Heart right ventricle (tissue), 16 donors: ENCODE measurements at regions not wholly inside any gene's neighbourhood (a gene's known extent, or its start where the extent isn't known, plus 50 kb on each side); places are given as distances from the start of the nearest gene placed in this dataset.

ENCODE experiments used
- ATAC-seq, 8 donors: fragments of 200-7000 bp; cut with Tn5 transposase; one replicate each; pipeline ENCODE4 v1.9.1; 2020; ENCODE audit warnings: mild to moderate bottlenecking in 8 of 8, moderate library complexity in 8 of 8, moderate number of reproducible peaks in 1 of 8
- DNase-seq, 2 donors: peaks; one replicate each; pipeline ENCODE4 v3.0.0-alpha.2; 2020
- H3K27ac ChIP-seq, 10 donors: fragments of 200-600 bp; sonication (generic) in 2 of 10; one replicate each; pipeline versions ENCODE4 v1.5.0 to v1.8.0; 2020 to 2022; ENCODE audit warnings: mild to moderate bottlenecking in 3 of 10
- H3K27me3 ChIP-seq, 7 donors: fragments of 200-600 bp; one replicate each; pipeline ENCODE4 v1.8.0; 2021 to 2022; ENCODE audit warnings: mild to moderate bottlenecking in 2 of 7
- H3K36me3 ChIP-seq, 9 donors: fragments of 200-600 bp; sonication (generic) in 1 of 9; one replicate each; pipeline versions ENCODE4 v1.5.0 to v1.8.0; 2020 to 2022; ENCODE audit warnings: mild to moderate bottlenecking in 2 of 9
- H3K4me1 ChIP-seq, 9 donors: fragments of 200-600 bp; sonication (generic) in 1 of 9; one replicate each; pipeline versions ENCODE4 v1.5.0 to v1.8.0; 2020 to 2022; ENCODE audit warnings: mild to moderate bottlenecking in 4 of 9
- H3K4me3 ChIP-seq, 10 donors: fragments of 200-600 bp; sonication (generic) in 2 of 10; one replicate each; pipeline versions ENCODE4 v1.5.0 to v1.8.0; 2020 to 2022; ENCODE audit warnings: mild to moderate bottlenecking in 7 of 10, moderate library complexity in 2 of 10
- H3K9me3 ChIP-seq, 11 donors: fragments of 200-600 bp in 10 of 11; sonication (generic) in 2 of 11; one replicate each; pipeline versions ENCODE4 v1.5.0 to v1.8.0; 2013 to 2022; ENCODE audit warnings: mild to moderate bottlenecking in 2 of 11, control low read depth in 1 of 11, moderate library complexity in 1 of 11
- WGBS, 2 donors: extraction: QIAGEN DNeasy Blood & Tissue Kit; methylation state at CpG; one replicate each; pipeline ENCODE4 v1.1.7; 2013; ENCODE audit warnings: inconsistent platforms in 1 of 2; 5-methylcytosine and 5-hydroxymethylcytosine counted together
- intact Hi-C, 10 donors: fragments of 100-400 bp; cut with DNase I; formaldehyde crosslinking; loops; one replicate each; pipeline versions ENCODE4 v1.11.1 to v1.14.2; 2022
- TF ChIP-seq, protein P1 (sequence below), 9 donors: fragments of 200-600 bp; sonication (generic) in 2 of 9; IDR thresholded peaks; one replicate each; pipeline versions ENCODE4 v1.5.0 to v1.8.0; 2021 to 2022; ENCODE audit warnings: antibody characterized with exemption in 9 of 9, mild to moderate bottlenecking in 5 of 9, moderate library complexity in 1 of 9
- donor health status: Arrhythmogenic right ventricular cardiomyopathy.
- donor health status: ischemic (EF 13 %, LVEDD 7.1; RV severe dilation, severe dysfunction).
- donor health status: healthy with polysubstance abuse.
- donor health status: DM: no; HTN: yes; CAD: no.
- donor health status: DM: no; HTN: no; CAD: no.
- donor health status: ischemic (EF 25% LVEDD 6.9; RV normal size, moderate dysfunction).
- donor health status: ischemic (EF 25% LVEDD 5.7; RV mildly dilated, moderate dysfunction).
- donor health status: healthy.
- donor health status: DM: yes; HTN: yes; CAD: no.
- donor health status: Ischemic cardiomyopathy.
- donor health status: ischemic (EF 35%, LVEDD 5.7; RV mildly dilated, moderate dysfunction).
- donor health status: nonischemic (EF 11% LVEDD 7.7; RV severe dilation, severe dysfunction).
- donor health status: DM: yes; HTN: yes; CAD: no.
- donor health status: PGD.
- donor health status: ischemic (EF 29% LVEDD 5.4; RV normal size, mild dysfunction).
- donor health status: nonischemic (EF 23%, LVEDD 6.1; RV moderate dilation, normal function).

DNA sequence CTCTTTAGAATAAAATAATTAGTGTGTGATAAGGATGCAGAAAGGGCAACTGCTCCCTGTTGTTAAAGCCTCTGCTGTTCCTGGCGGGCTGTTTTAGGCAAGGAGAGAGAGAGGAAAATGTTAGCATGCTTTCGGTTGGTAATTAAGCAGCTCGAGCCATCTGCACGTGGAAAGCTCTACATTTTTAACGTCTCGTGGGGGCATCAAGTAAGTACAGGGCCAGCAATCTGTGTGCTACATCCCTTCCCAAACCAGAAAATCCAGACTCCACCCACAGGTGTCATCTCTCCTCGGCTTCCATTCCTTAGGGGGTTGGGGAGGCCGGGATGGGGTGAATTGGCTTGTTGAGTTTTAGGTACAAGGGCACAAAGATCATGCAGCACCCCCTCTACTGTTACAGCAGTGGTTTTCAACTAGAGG is 62.4 kb upstream of the MARCHF10 start:
- Histone ChIP-seq H3K4me1 (no peaks in the 10 kb centered on the region), H3K9me3 (no peaks in the 10 kb centered on the region), H3K27me3 (peaks cover 0 to 27% (median 0%) of the 10 kb centered on the region in 7 donors), H3K4me3 (no peak overlapping the region), H3K27ac (no peak overlapping the region), H3K36me3 (no peaks in the 10 kb centered on the region)
- no peak for DNase-seq
- TF ChIP-seq, protein P1, sequence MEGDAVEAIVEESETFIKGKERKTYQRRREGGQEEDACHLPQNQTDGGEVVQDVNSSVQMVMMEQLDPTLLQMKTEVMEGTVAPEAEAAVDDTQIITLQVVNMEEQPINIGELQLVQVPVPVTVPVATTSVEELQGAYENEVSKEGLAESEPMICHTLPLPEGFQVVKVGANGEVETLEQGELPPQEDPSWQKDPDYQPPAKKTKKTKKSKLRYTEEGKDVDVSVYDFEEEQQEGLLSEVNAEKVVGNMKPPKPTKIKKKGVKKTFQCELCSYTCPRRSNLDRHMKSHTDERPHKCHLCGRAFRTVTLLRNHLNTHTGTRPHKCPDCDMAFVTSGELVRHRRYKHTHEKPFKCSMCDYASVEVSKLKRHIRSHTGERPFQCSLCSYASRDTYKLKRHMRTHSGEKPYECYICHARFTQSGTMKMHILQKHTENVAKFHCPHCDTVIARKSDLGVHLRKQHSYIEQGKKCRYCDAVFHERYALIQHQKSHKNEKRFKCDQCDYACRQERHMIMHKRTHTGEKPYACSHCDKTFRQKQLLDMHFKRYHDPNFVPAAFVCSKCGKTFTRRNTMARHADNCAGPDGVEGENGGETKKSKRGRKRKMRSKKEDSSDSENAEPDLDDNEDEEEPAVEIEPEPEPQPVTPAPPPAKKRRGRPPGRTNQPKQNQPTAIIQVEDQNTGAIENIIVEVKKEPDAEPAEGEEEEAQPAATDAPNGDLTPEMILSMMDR (IDR thresholded peaks at IDR 0.05) = no peak
- intact Hi-C loops = no loop called here
- no peak for ATAC-seq
- WGBS, 2 donors = 51 to 63% methylated on average over 8 of the region's 8 CpGs

- 58 to 59% methylated on average over 5 of the region's 5 CpGs for WGBS, 2 donors
- Histone ChIP-seq H3K27me3 (peaks cover 0 to 31% (median 0%) of the 10 kb centered on the region in 7 donors), H3K4me1 (no peaks in the 10 kb centered on the region), H3K36me3 (no peaks in the 10 kb centered on the region), H3K9me3 (no peaks in the 10 kb centered on the region), H3K4me3 (no peak overlapping the region), H3K27ac (no peak overlapping the region)
- DNase-seq (no peak), ATAC-seq (no peak)
- intact Hi-C loops = no loop called here
- TF ChIP-seq, protein P1 (IDR thresholded peaks at IDR 0.05) = no peak
Measured at GRCh38 chr17:62870030-62870541, 62.0 kb upstream of the MARCHF10 start.

DNA sequence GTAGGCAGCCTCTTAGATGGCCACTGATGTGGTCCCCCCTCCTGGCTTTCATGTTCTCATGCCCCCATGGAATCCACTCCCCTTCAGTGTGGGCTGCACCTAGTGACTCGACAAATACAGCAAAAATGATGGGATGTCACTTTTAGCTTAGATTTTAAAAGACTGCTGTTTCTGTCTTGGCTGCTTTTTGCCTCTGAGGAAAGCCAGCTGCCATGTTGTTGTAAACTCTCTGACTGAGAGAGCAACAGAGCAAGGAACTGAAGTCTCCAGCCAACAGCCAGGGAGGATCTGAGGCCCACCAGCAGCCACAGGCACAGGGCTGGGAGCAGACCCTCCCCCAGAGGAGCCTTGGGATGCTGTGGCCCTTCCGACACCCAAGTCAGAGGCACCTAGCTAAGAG is 60.6 kb upstream of the MARCHF10 start:
- Histone ChIP-seq H3K27me3 (peaks cover 0 to 31% (median 0%) of the 10 kb centered on the region in 7 donors), H3K36me3 (no peaks in the 10 kb centered on the region), H3K4me1 (no peaks in the 10 kb centered on the region), H3K4me3 (no peak overlapping the region), H3K27ac (no peak overlapping the region), H3K9me3 (no peaks in the 10 kb centered on the region)
- 77 to 82% methylated on average over 2 of the region's 2 CpGs for WGBS, 2 donors
- ATAC-seq (no peak), DNase-seq (no peak)
- intact Hi-C loops = loop anchor here in 1 of 10 donors (10.0 kb wide), 1 partner anchor 56 kb away; no protein-coding TSS in a partner anchor
- TF ChIP-seq, protein P1 (IDR thresholded peaks at IDR 0.05) = no peak

DNA sequence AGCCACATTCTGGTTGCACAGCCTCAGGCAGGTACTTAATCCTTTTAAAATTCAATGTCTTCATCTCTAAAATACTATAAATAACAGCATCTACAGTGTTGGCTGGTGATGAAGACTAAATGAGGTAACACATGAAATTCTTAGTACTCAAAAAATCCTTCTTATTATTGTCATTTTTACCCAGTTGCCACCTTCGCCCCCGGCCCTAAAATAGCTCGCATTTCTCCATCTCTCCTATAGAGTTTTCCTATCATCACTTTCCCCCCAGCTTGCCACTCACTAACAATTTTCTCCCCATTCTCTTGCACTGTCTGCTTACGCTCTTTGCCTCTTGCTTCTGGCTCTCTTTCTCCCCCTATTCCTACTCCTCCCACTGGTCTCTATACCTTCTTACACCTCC is 59.9 kb upstream of the MARCHF10 start:
- 88 to 90% methylated on average over 4 of the region's 4 CpGs for WGBS, 2 donors
- Histone ChIP-seq H3K9me3 (no peaks in the 10 kb centered on the region), H3K27ac (no peak overlapping the region), H3K4me3 (no peak overlapping the region), H3K27me3 (peaks cover 0 to 31% (median 0%) of the 10 kb centered on the region in 7 donors), H3K36me3 (no peaks in the 10 kb centered on the region), H3K4me1 (no peaks in the 10 kb centered on the region)
- DNase-seq = no peak
- no peak for ATAC-seq
- intact Hi-C loops = loop anchor here in 1 of 10 donors (10.0 kb wide), 1 partner anchor 57 kb away; no protein-coding TSS in a partner anchor
- TF ChIP-seq, protein P1 (IDR thresholded peaks at IDR 0.05) = no peak
